22Rv1 (cell line): ENCODE measurements at regions not wholly inside any gene's neighbourhood (a gene's known extent, or its start where the extent isn't known, plus 50 kb on each side); places are given as distances from the start of the nearest gene placed in this dataset.

Source experiments
- CTCF ChIP-seq: fragments of 450-650 bp; IDR thresholded peaks from 2 replicates; pipeline ENCODE4 v1.5.1; 2017; ENCODE audit warnings: mild to moderate bottlenecking
- ZFX ChIP-seq: fragments of 450-650 bp; IDR thresholded peaks from 2 replicates; pipeline ENCODE4 v1.6.1; 2017; ENCODE audit warnings: antibody characterized with exemption, borderline replicate concordance

- TF ChIP-seq ZFX (no peak), CTCF (no peak)
Measured at GRCh38 chr13:105914291-105915036, 621.0 kb downstream of the EFNB2 start.
